Neural progenitor cell (in vitro differentiated cells): ENCODE measurements at regions not wholly inside any gene's neighbourhood (a gene's known extent, or its start where the extent isn't known, plus 50 kb on each side); places are given as distances from the start of the nearest gene placed in this dataset.

ENCODE experiments used
- CTCF ChIP-seq: fragments of 200-600 bp; sonication (generic); IDR thresholded peaks from 2 replicates; pipeline ENCODE4 v1.5.1; 2017; ENCODE audit warnings: antibody characterized with exemption, mild to moderate bottlenecking
- EZH2 ChIP-seq: fragments of 200-600 bp; sonication (generic); IDR thresholded peaks from 2 replicates; pipeline ENCODE4 v1.6.1; 2017; ENCODE audit warnings: antibody characterized with exemption, mild to moderate bottlenecking, moderate library complexity

GRCh38 chr2:64350996-64351395 is 103.0 kb upstream of the LGALSL start:
- no peak for TF ChIP-seq CTCF
- no peak for TF ChIP-seq EZH2
